Gastroesophageal sphincter (tissue), 3 donors: ENCODE measurements at regions not wholly inside any gene's neighbourhood (a gene's known extent, or its start where the extent isn't known, plus 50 kb on each side); places are given as distances from the start of the nearest gene placed in this dataset.

ENCODE experiments used
- CTCF ChIP-seq, 4 experiments: fragments of 200-600 bp in 2 of 4; fragments of 450-650 bp in 2 of 4; sonication (generic) in 1 of 4; IDR thresholded peaks; one replicate each; pipeline ENCODE4 v1.5.1; 2017 to 2019; ENCODE audit warnings: antibody characterized with exemption in 4 of 4, mild to moderate bottlenecking in 2 of 4, moderate library complexity in 2 of 4
- EP300 ChIP-seq: sonication (generic); formaldehyde crosslinking; IDR thresholded peaks from one replicate; pipeline ENCODE4 v1.6.1; 2017; ENCODE audit warnings: antibody characterized with exemption, mild to moderate bottlenecking
- POLR2AphosphoS5 ChIP-seq: sonication (generic); formaldehyde crosslinking; IDR thresholded peaks from one replicate; pipeline ENCODE4 v1.6.1; 2017; ENCODE audit warnings: antibody characterized with exemption

- TF ChIP-seq POLR2AphosphoS5: no peak
- no peak for TF ChIP-seq CTCF (IDR thresholded peaks at IDR 0.05)
- TF ChIP-seq EP300: no peak
Observed at GRCh38 chr1:220966881-220967611, 87.8 kb downstream of the HLX start.
